ENCODE measurements at regions not wholly inside any gene's neighbourhood (a gene's known extent, or its start where the extent isn't known, plus 50 kb on each side); places are given as distances from the start of the nearest gene placed in this dataset.

- TF ChIP-seq EZH2 (IDR thresholded peaks at IDR 0.05; ENCODE audit: insufficient read depth, low read length): no peak
- TF ChIP-seq CTCF (IDR thresholded peaks at IDR 0.05; ENCODE audit: insufficient read depth, low read depth, low read length): no peak
- no peak overlapping the region for H3K4me3 Mint-ChIP-seq (ENCODE audit: unreplicated experiment)
- H3K27me3 Mint-ChIP-seq (ENCODE audit: low read depth, unreplicated experiment): peaks cover 12% of the 10 kb centered on the region
- Histone ChIP-seq H3K4me3 (ENCODE audit: insufficient read depth, low read depth, low read length) (no peak overlapping the region), H3K79me2 (ENCODE audit: insufficient read depth, low read length) (no peaks in the 10 kb centered on the region), H3K4me1 (ENCODE audit: insufficient read depth, low read length) (no peaks in the 10 kb centered on the region), H3K36me3 (ENCODE audit: insufficient read depth, low read length) (no peaks in the 10 kb centered on the region), H2AFZ (ENCODE audit: low read depth, low read length) (no peak overlapping the region), H3K4me2 (ENCODE audit: low read length) (no peak overlapping the region), H4K20me1 (ENCODE audit: insufficient read depth, low read length) (no peaks in the 10 kb centered on the region), H3K9ac (ENCODE audit: low read length) (no peak overlapping the region), H3K27ac (ENCODE audit: low read depth, low read length) (no peak overlapping the region), H3K27me3 (ENCODE audit: insufficient read depth, low read length) (peaks cover 9% of the 10 kb centered on the region), H3K9me3 (ENCODE audit: insufficient read depth, low read depth, low read length) (no peaks in the 10 kb centered on the region)
- H3K4me1 Mint-ChIP-seq (ENCODE audit: low read depth, unreplicated experiment): no peaks in the 10 kb centered on the region
- no peaks in the 10 kb centered on the region for H3K36me3 Mint-ChIP-seq (ENCODE audit: low read depth, unreplicated experiment)
- FAIRE-seq (no peak), DNase-seq (ENCODE audit: low read depth) (no peak)
- no peak overlapping the region for H3K27ac Mint-ChIP-seq (ENCODE audit: unreplicated experiment)
- peaks cover 2% of the 10 kb centered on the region for H3K9me3 Mint-ChIP-seq (ENCODE audit: unreplicated experiment)
Observed at GRCh38 chr6:165861226-165861625, 198.2 kb upstream of the PDE10A start.

- Mint-ChIP-seq H3K9me3 (ENCODE audit: unreplicated experiment) (peaks cover 2% of the 10 kb centered on the region), H3K27me3 (ENCODE audit: low read depth, unreplicated experiment) (peaks cover 19% of the 10 kb centered on the region), H3K4me3 (ENCODE audit: unreplicated experiment) (no peak overlapping the region), H3K4me1 (ENCODE audit: low read depth, unreplicated experiment) (no peaks in the 10 kb centered on the region), H3K36me3 (ENCODE audit: low read depth, unreplicated experiment) (no peaks in the 10 kb centered on the region), H3K27ac (ENCODE audit: unreplicated experiment) (no peak overlapping the region)
- no peaks in the 10 kb centered on the region for H4K20me1 ChIP-seq (ENCODE audit: insufficient read depth, low read length)
- H3K36me3 ChIP-seq (ENCODE audit: insufficient read depth, low read length): no peaks in the 10 kb centered on the region
- H3K79me2 ChIP-seq (ENCODE audit: insufficient read depth, low read length): no peaks in the 10 kb centered on the region
- H3K27me3 ChIP-seq (ENCODE audit: insufficient read depth, low read length): peaks cover 20% of the 10 kb centered on the region
- no peak overlapping the region for H3K27ac ChIP-seq (ENCODE audit: low read depth, low read length)
- no peak overlapping the region for H2AFZ ChIP-seq (ENCODE audit: low read depth, low read length)
- no peak for DNase-seq (ENCODE audit: low read depth)
- no peak overlapping the region for H3K9ac ChIP-seq (ENCODE audit: low read length)
- no peaks in the 10 kb centered on the region for H3K4me1 ChIP-seq (ENCODE audit: insufficient read depth, low read length)
- no peak overlapping the region for H3K4me2 ChIP-seq (ENCODE audit: low read length)
- FAIRE-seq: no peak
- TF ChIP-seq EZH2 (IDR thresholded peaks at IDR 0.05; ENCODE audit: insufficient read depth, low read length): no peak
- TF ChIP-seq CTCF (IDR thresholded peaks at IDR 0.05; ENCODE audit: insufficient read depth, low read depth, low read length): no peak
- H3K9me3 ChIP-seq (ENCODE audit: insufficient read depth, low read depth, low read length): no peaks in the 10 kb centered on the region
- no peak overlapping the region for H3K4me3 ChIP-seq (ENCODE audit: insufficient read depth, low read depth, low read length)
Observed at GRCh38 chr6:165858586-165858985, 195.5 kb upstream of the PDE10A start.

GRCh38 chr6:165855856-165856255, 192.8 kb upstream of the PDE10A start:
- H3K36me3 Mint-ChIP-seq (ENCODE audit: low read depth, unreplicated experiment): no peaks in the 10 kb centered on the region
- no peaks in the 10 kb centered on the region for H3K9me3 Mint-ChIP-seq (ENCODE audit: unreplicated experiment)
- no peak overlapping the region for H3K4me3 ChIP-seq (ENCODE audit: insufficient read depth, low read depth, low read length)
- H3K36me3 ChIP-seq (ENCODE audit: insufficient read depth, low read length): no peaks in the 10 kb centered on the region
- no peak overlapping the region for H3K27ac Mint-ChIP-seq (ENCODE audit: unreplicated experiment)
- peaks cover 35% of the 10 kb centered on the region for H3K27me3 ChIP-seq (ENCODE audit: insufficient read depth, low read length)
- DNase-seq (ENCODE audit: low read depth) (no peak), FAIRE-seq (no peak)
- peaks cover 33% of the 10 kb centered on the region for H3K27me3 Mint-ChIP-seq (ENCODE audit: low read depth, unreplicated experiment)
- no peaks in the 10 kb centered on the region for H3K79me2 ChIP-seq (ENCODE audit: insufficient read depth, low read length)
- TF ChIP-seq CTCF (IDR thresholded peaks at IDR 0.05; ENCODE audit: insufficient read depth, low read depth, low read length) (no peak), EZH2 (IDR thresholded peaks at IDR 0.05; ENCODE audit: insufficient read depth, low read length) (no peak)
- no peaks in the 10 kb centered on the region for H3K4me1 ChIP-seq (ENCODE audit: insufficient read depth, low read length)
- H3K4me3 Mint-ChIP-seq (ENCODE audit: unreplicated experiment): no peak overlapping the region
- no peak overlapping the region for H3K27ac ChIP-seq (ENCODE audit: low read depth, low read length)
- H3K4me2 ChIP-seq (ENCODE audit: low read length): no peak overlapping the region
- no peaks in the 10 kb centered on the region for H3K9me3 ChIP-seq (ENCODE audit: insufficient read depth, low read depth, low read length)
- H3K9ac ChIP-seq (ENCODE audit: low read length): no peak overlapping the region
- no peaks in the 10 kb centered on the region for H3K4me1 Mint-ChIP-seq (ENCODE audit: low read depth, unreplicated experiment)
- H4K20me1 ChIP-seq (ENCODE audit: insufficient read depth, low read length): no peaks in the 10 kb centered on the region
- no peak overlapping the region for H2AFZ ChIP-seq (ENCODE audit: low read depth, low read length)
